ENCODE measurements at regions not wholly inside any gene's neighbourhood (a gene's known extent, or its start where the extent isn't known, plus 50 kb on each side); places are given as distances from the start of the nearest gene placed in this dataset.

DNA sequence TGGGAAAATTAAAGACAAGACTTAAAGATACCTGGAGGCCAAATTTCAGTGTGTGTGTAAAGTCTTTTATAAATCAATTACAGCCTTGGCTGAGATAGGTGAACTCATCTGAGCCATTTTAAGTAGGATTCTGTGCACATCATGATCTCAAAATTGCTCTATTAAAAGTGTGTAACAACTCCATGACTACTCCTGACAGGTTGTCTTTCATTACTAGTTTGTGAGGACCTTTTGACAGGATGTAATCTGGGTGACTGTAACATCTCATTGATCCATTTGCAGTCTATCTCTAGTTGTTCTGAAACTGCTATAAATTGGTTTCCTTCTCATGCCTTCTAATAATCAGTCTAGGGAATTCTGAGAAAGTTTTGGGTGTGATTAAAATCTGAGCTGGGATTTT is 753.3 kb downstream of the SLITRK5 start:
- TF ChIP-seq, protein P1, sequence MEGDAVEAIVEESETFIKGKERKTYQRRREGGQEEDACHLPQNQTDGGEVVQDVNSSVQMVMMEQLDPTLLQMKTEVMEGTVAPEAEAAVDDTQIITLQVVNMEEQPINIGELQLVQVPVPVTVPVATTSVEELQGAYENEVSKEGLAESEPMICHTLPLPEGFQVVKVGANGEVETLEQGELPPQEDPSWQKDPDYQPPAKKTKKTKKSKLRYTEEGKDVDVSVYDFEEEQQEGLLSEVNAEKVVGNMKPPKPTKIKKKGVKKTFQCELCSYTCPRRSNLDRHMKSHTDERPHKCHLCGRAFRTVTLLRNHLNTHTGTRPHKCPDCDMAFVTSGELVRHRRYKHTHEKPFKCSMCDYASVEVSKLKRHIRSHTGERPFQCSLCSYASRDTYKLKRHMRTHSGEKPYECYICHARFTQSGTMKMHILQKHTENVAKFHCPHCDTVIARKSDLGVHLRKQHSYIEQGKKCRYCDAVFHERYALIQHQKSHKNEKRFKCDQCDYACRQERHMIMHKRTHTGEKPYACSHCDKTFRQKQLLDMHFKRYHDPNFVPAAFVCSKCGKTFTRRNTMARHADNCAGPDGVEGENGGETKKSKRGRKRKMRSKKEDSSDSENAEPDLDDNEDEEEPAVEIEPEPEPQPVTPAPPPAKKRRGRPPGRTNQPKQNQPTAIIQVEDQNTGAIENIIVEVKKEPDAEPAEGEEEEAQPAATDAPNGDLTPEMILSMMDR (IDR thresholded peaks at IDR 0.05; ENCODE audit: low read depth, low read length, poor library complexity, severe bottlenecking): no peak
- TF ChIP-seq EZH2phosphoT487 (IDR thresholded peaks at IDR 0.05; ENCODE audit: borderline replicate concordance, low read length): no peak
- Histone ChIP-seq H3K79me2 (ENCODE audit: control insufficient read depth, low read length) (no peaks in the 10 kb centered on the region), H3K36me3 (ENCODE audit: control insufficient read depth, low read length) (no peaks in the 10 kb centered on the region), H3K9me3 (ENCODE audit: control insufficient read depth, insufficient read depth, low read length) (no peaks in the 10 kb centered on the region), H3K4me1 (ENCODE audit: control insufficient read depth, low read length) (no peaks in the 10 kb centered on the region), H3K27me3 (ENCODE audit: control insufficient read depth, low read length) (no peaks in the 10 kb centered on the region), H3F3A (ENCODE audit: control insufficient read depth, insufficient read depth) (no peaks in the 10 kb centered on the region), H3K4me2 (ENCODE audit: low read length) (no peak overlapping the region), H4K20me1 (ENCODE audit: control insufficient read depth, insufficient read depth, low read depth, low read length) (no peaks in the 10 kb centered on the region), H3K27ac (ENCODE audit: low read depth, low read length) (no peak overlapping the region), H3K9me2 (replicated peaks; ENCODE audit: control insufficient read depth, low read length) (no peaks in the 10 kb centered on the region), H3K4me3 (ENCODE audit: low read length) (no peak overlapping the region)

DNA sequence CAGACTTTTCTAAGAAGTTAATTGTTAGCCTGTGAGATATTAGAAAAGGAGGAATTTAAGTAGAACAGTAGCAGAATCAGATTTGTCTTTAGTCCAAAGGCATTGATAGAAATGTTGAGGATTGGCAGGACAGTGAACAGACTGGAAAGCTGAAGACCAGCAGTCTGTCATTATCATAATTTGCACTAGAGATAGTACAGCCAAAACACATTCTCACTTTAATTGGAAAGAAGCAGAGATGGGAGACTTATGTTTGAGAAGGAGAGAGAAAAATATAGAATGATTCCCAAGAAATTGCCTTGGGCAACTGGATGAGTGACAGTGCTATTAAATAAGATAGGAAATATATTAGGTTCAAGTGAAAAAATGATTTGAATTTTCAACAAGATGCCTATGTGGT is 755.5 kb downstream of the SLITRK5 start:
- Histone ChIP-seq H3K27ac (ENCODE audit: low read depth, low read length) (no peak overlapping the region), H3F3A (ENCODE audit: control insufficient read depth, insufficient read depth) (no peaks in the 10 kb centered on the region), H3K4me3 (ENCODE audit: low read length) (no peak overlapping the region), H4K20me1 (ENCODE audit: control insufficient read depth, insufficient read depth, low read depth, low read length) (no peaks in the 10 kb centered on the region), H3K4me1 (ENCODE audit: control insufficient read depth, low read length) (no peaks in the 10 kb centered on the region), H3K9me3 (ENCODE audit: control insufficient read depth, insufficient read depth, low read length) (no peaks in the 10 kb centered on the region), H3K27me3 (ENCODE audit: control insufficient read depth, low read length) (no peaks in the 10 kb centered on the region), H3K9me2 (replicated peaks; ENCODE audit: control insufficient read depth, low read length) (no peaks in the 10 kb centered on the region), H3K79me2 (ENCODE audit: control insufficient read depth, low read length) (no peaks in the 10 kb centered on the region), H3K4me2 (ENCODE audit: low read length) (no peak overlapping the region), H3K36me3 (ENCODE audit: control insufficient read depth, low read length) (no peaks in the 10 kb centered on the region)
- TF ChIP-seq, protein P1 (IDR thresholded peaks at IDR 0.05; ENCODE audit: low read depth, low read length, poor library complexity, severe bottlenecking): no peak
- TF ChIP-seq EZH2phosphoT487 (IDR thresholded peaks at IDR 0.05; ENCODE audit: borderline replicate concordance, low read length): no peak

DNA sequence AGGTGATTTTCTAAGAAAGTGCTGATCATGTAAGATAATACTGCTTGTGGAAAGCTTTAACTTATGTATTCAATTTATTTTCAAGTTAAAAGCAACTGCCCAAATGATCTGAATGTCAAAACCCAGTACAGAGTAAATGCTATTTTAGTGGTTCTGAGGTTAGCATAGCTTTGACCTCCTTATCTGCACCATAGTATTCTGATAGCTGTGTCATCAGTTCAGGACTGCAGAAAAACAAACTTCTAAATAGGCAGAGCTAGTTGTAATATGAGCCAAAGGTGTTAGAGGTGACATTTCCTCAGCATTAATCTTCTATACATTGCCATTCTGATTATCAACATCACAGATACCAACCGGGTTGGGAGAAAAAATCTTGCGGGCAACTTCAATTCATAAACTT is 758.7 kb downstream of the SLITRK5 start:
- no peaks in the 10 kb centered on the region for H4K20me1 ChIP-seq (ENCODE audit: control insufficient read depth, insufficient read depth, low read depth, low read length)
- H3K27ac ChIP-seq (ENCODE audit: low read depth, low read length): no peak overlapping the region
- H3K4me2 ChIP-seq (ENCODE audit: low read length): no peak overlapping the region
- H3K4me3 ChIP-seq (ENCODE audit: low read length): no peak overlapping the region
- TF ChIP-seq, protein P1 (IDR thresholded peaks at IDR 0.05; ENCODE audit: low read depth, low read length, poor library complexity, severe bottlenecking): no peak
- TF ChIP-seq EZH2phosphoT487 (IDR thresholded peaks at IDR 0.05; ENCODE audit: borderline replicate concordance, low read length): no peak
- no peaks in the 10 kb centered on the region for H3K9me3 ChIP-seq (ENCODE audit: control insufficient read depth, insufficient read depth, low read length)
- H3F3A ChIP-seq (ENCODE audit: control insufficient read depth, insufficient read depth): no peaks in the 10 kb centered on the region
- H3K79me2 ChIP-seq (ENCODE audit: control insufficient read depth, low read length): no peaks in the 10 kb centered on the region
- no peaks in the 10 kb centered on the region for H3K27me3 ChIP-seq (ENCODE audit: control insufficient read depth, low read length)
- no peaks in the 10 kb centered on the region for H3K36me3 ChIP-seq (ENCODE audit: control insufficient read depth, low read length)
- H3K4me1 ChIP-seq (ENCODE audit: control insufficient read depth, low read length): no peaks in the 10 kb centered on the region
- H3K9me2 ChIP-seq (replicated peaks; ENCODE audit: control insufficient read depth, low read length): no peaks in the 10 kb centered on the region

DNA sequence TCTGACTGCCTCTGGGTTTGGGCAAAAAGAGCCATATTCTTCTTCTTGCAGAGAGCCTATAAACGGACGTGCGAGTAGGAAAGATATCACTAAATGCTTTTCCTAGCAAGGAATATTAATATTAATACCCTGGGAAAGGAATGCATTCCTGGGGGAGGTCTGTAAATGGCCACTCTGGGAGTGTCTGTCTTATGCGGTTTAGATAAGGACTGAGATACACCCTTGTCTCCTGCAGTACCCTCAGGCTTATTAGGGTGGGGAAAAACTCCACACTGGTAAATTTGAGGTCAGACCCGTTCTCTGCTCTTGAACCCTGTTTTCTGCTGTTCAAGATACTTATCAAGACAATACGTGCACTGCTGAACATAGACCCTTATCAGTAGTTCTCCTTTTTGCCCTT is 763.8 kb downstream of the SLITRK5 start:
- no peaks in the 10 kb centered on the region for H3K36me3 ChIP-seq (ENCODE audit: control insufficient read depth, low read length)
- no peaks in the 10 kb centered on the region for H4K20me1 ChIP-seq (ENCODE audit: control insufficient read depth, insufficient read depth, low read depth, low read length)
- TF ChIP-seq, protein P1 (IDR thresholded peaks at IDR 0.05; ENCODE audit: low read depth, low read length, poor library complexity, severe bottlenecking): no peak
- TF ChIP-seq EZH2phosphoT487 (IDR thresholded peaks at IDR 0.05; ENCODE audit: borderline replicate concordance, low read length): no peak
- no peaks in the 10 kb centered on the region for H3K27me3 ChIP-seq (ENCODE audit: control insufficient read depth, low read length)
- H3F3A ChIP-seq (ENCODE audit: control insufficient read depth, insufficient read depth): no peaks in the 10 kb centered on the region
- H3K4me1 ChIP-seq (ENCODE audit: control insufficient read depth, low read length): no peaks in the 10 kb centered on the region
- H3K79me2 ChIP-seq (ENCODE audit: control insufficient read depth, low read length): no peaks in the 10 kb centered on the region
- no peak overlapping the region for H3K27ac ChIP-seq (ENCODE audit: low read depth, low read length)
- H3K4me3 ChIP-seq (ENCODE audit: low read length): no peak overlapping the region
- no peaks in the 10 kb centered on the region for H3K9me3 ChIP-seq (ENCODE audit: control insufficient read depth, insufficient read depth, low read length)
- H3K4me2 ChIP-seq (ENCODE audit: low read length): no peak overlapping the region
- no peaks in the 10 kb centered on the region for H3K9me2 ChIP-seq (replicated peaks; ENCODE audit: control insufficient read depth, low read length)
